ENCODE measurements at regions not wholly inside any gene's neighbourhood (a gene's known extent, or its start where the extent isn't known, plus 50 kb on each side); places are given as distances from the start of the nearest gene placed in this dataset.

GRCh38 chr13:80866921-80867320, 526.0 kb upstream of the SPRY2 start:
- ChIA-PET POLR2A (no interaction called here), CTCF (no interaction called here)
- no peak for TF ChIP-seq ESRRA (IDR thresholded peaks at IDR 0.05; ENCODE audit: borderline replicate concordance, low read length)
- TF ChIP-seq GATA3 (IDR thresholded peaks at IDR 0.05; ENCODE audit: borderline replicate concordance), result no peak
- TF ChIP-seq NPAS2 (CRISPR knock-in tag; IDR thresholded peaks at IDR 0.05; ENCODE audit: borderline replicate concordance), result no peak
- no peak for TF ChIP-seq CBX8 (IDR thresholded peaks at IDR 0.05)
- TF ChIP-seq E2F6 (IDR thresholded peaks at IDR 0.05; ENCODE audit: borderline replicate concordance, low read depth), result no peak
- TF ChIP-seq CBX2 (IDR thresholded peaks at IDR 0.05; ENCODE audit: borderline replicate concordance, low read depth), result no peak
- no peak for TF ChIP-seq REST (IDR thresholded peaks at IDR 0.05)
- no peak for TF ChIP-seq TP53 (CRISPR knock-in tag; IDR thresholded peaks at IDR 0.05)
- TF ChIP-seq ZNF302 (CRISPR knock-in tag; IDR thresholded peaks at IDR 0.05), result no peak
- TF ChIP-seq RFX5 (IDR thresholded peaks at IDR 0.05), result no peak
- no peak for TF ChIP-seq NR3C1 (IDR thresholded peaks at IDR 0.05)
- TF ChIP-seq MAX (IDR thresholded peaks at IDR 0.05), result no peak
- no peak for TF ChIP-seq HES2 (IDR thresholded peaks at IDR 0.05)
- no peak for TF ChIP-seq CEBPB (IDR thresholded peaks at IDR 0.05)
- no peak for TF ChIP-seq POLR2A (IDR thresholded peaks at IDR 0.05; ENCODE audit: low read length)
- TF ChIP-seq PHF8 (IDR thresholded peaks at IDR 0.05; ENCODE audit: borderline replicate concordance, low read depth), result no peak
- TF ChIP-seq FOXS1 (CRISPR knock-in tag; IDR thresholded peaks at IDR 0.05), result no peak
- Histone ChIP-seq H3K4me3 (no peak overlapping the region), H3K27ac (no peak overlapping the region), H3K4me1 (no peaks in the 10 kb centered on the region), H3K4me2 (no peak overlapping the region), H3K9me3 (no peaks in the 10 kb centered on the region)
- no peak for DNase-seq (ENCODE audit: low read depth in 1 of 2, low spot score in 1 of 2)
- ATAC-seq, result no peak
- no peak for FAIRE-seq
- WGBS (ENCODE audit: missing lambda C conversion rate), result 49% methylated on average over 3 of the region's 3 CpGs

- ATAC-seq (no peak), FAIRE-seq (no peak), DNase-seq (ENCODE audit: low read depth in 1 of 2, low spot score in 1 of 2) (no peak)
- H3K9me3 ChIP-seq, result no peaks in the 10 kb centered on the region
- POLR2A ChIA-PET, result no interaction called here
- no peak for TF ChIP-seq ZSCAN20 (CRISPR knock-in tag; IDR thresholded peaks at IDR 0.05)
- no peaks in the 10 kb centered on the region for H3K4me1 ChIP-seq
- WGBS (ENCODE audit: missing lambda C conversion rate), result 6% methylated on average over 1 of the region's 1 CpG
- no peak overlapping the region for H3K27ac ChIP-seq
- H3K4me2 ChIP-seq, result no peak overlapping the region
- H3K4me3 ChIP-seq, result no peak overlapping the region
- CTCF ChIA-PET, result interaction anchor here (0.7 kb wide), 1 partner anchor 9 kb away, joined by 3 read pairs; no protein-coding TSS in a partner anchor
Observed at GRCh38 chr13:80865329-80865728, 524.4 kb upstream of the SPRY2 start.

- ATAC-seq, result no peak
- Histone ChIP-seq H3K4me3 (no peak overlapping the region), H3K27ac (no peak overlapping the region), H3K4me1 (no peaks in the 10 kb centered on the region), H3K9me3 (no peaks in the 10 kb centered on the region), H3K4me2 (no peak overlapping the region)
- FAIRE-seq, result no peak
- TF ChIP-seq MAFK (IDR thresholded peaks at IDR 0.05; ENCODE audit: partially characterized antibody), result no peak
- no peak for TF ChIP-seq RCOR1 (IDR thresholded peaks at IDR 0.05; ENCODE audit: low read depth, low read length)
- TF ChIP-seq POLR2A (IDR thresholded peaks at IDR 0.05; ENCODE audit: low read length), result no peak
- TF ChIP-seq HOXB13 (CRISPR knock-in tag; IDR thresholded peaks at IDR 0.05; ENCODE audit: low read depth), result no peak
- no peak for TF ChIP-seq RARB (CRISPR knock-in tag; IDR thresholded peaks at IDR 0.05)
- no peak for TF ChIP-seq CBX8 (IDR thresholded peaks at IDR 0.05)
- no peak for TF ChIP-seq MYC (IDR thresholded peaks at IDR 0.05; ENCODE audit: borderline replicate concordance, low read length)
- TF ChIP-seq SMC3 (IDR thresholded peaks at IDR 0.05), result no peak
- TF ChIP-seq EHF (CRISPR knock-in tag; IDR thresholded peaks at IDR 0.05), result no peak
- TF ChIP-seq FOXS1 (CRISPR knock-in tag; IDR thresholded peaks at IDR 0.05), result no peak
- TF ChIP-seq KDM1A (IDR thresholded peaks at IDR 0.05; ENCODE audit: low read depth), result no peak
- TF ChIP-seq CEBPB (IDR thresholded peaks at IDR 0.05), result no peak
- no peak for TF ChIP-seq MAZ (IDR thresholded peaks at IDR 0.05; ENCODE audit: borderline replicate concordance, low read depth, low read length)
- TF ChIP-seq E2F6 (IDR thresholded peaks at IDR 0.05; ENCODE audit: borderline replicate concordance, low read depth), result no peak
- TF ChIP-seq CHD2 (IDR thresholded peaks at IDR 0.05; ENCODE audit: low read length, partially characterized antibody), result no peak
- no peak for TF ChIP-seq KDM5A (IDR thresholded peaks at IDR 0.05)
- TF ChIP-seq TP53 (CRISPR knock-in tag; IDR thresholded peaks at IDR 0.05), result no peak
- TF ChIP-seq NPAS2 (CRISPR knock-in tag; IDR thresholded peaks at IDR 0.05; ENCODE audit: borderline replicate concordance), result no peak
- no peak for TF ChIP-seq HOXB5 (CRISPR knock-in tag; IDR thresholded peaks at IDR 0.05)
- WGBS (ENCODE audit: missing lambda C conversion rate), result 56% methylated on average over 4 of the region's 4 CpGs
- CTCF ChIA-PET, result no interaction called here
- POLR2A ChIA-PET, result no interaction called here
- no peak for DNase-seq (ENCODE audit: low read depth in 1 of 2, low spot score in 1 of 2)
Observed at GRCh38 chr13:80862456-80862855, 521.5 kb upstream of the SPRY2 start.

All from A549 (cell line).